Spleen (tissue), 11 donors: ENCODE measurements at regions not wholly inside any gene's neighbourhood (a gene's known extent, or its start where the extent isn't known, plus 50 kb on each side); places are given as distances from the start of the nearest gene placed in this dataset.

Source experiments
- DNase-seq: peaks from one replicate; pipeline ENCODE4 v3.0.0-alpha.2; 2020
- H3K27ac ChIP-seq, 8 donors: fragments of 200-600 bp; sonication (generic) in 7 of 8; 1 replicate in 4 of 8; 2 replicates in 4 of 8; pipeline versions ENCODE4 v1.5.0 to v1.8.0; 2016 to 2021; ENCODE audit warnings: inconsistent platforms in 4 of 8, mild to moderate bottlenecking in 4 of 8, moderate library complexity in 1 of 8
- H3K27me3 ChIP-seq, 7 donors: fragments of 200-600 bp; sonication (generic) in 6 of 7; replicated peaks in 1 of 7; 1 replicate in 4 of 7; 2 replicates in 3 of 7; pipeline versions ENCODE4 v1.5.0 to v1.8.0; 2016 to 2021; ENCODE audit warnings: inconsistent platforms in 3 of 7, mild to moderate bottlenecking in 1 of 7
- H3K36me3 ChIP-seq, 6 donors: fragments of 200-600 bp; sonication (generic) in 5 of 6; 1 replicate in 4 of 6; 2 replicates in 2 of 6; pipeline versions ENCODE4 v1.5.0 to v1.8.0; 2016 to 2021; ENCODE audit warnings: inconsistent platforms in 2 of 6
- H3K4me1 ChIP-seq, 6 donors: fragments of 200-600 bp; sonication (generic) in 5 of 6; 1 replicate in 3 of 6; 2 replicates in 3 of 6; pipeline versions ENCODE4 v1.5.0 to v1.8.0; 2016 to 2021; ENCODE audit warnings: inconsistent platforms in 3 of 6
- H3K4me3 ChIP-seq, 8 donors: fragments of 200-600 bp; sonication (generic) in 7 of 8; 1 replicate in 4 of 8; 2 replicates in 4 of 8; pipeline versions ENCODE4 v1.5.0 to v1.8.0; 2016 to 2021; ENCODE audit warnings: inconsistent platforms in 4 of 8, mild to moderate bottlenecking in 4 of 8, moderate library complexity in 2 of 8
- H3K9me3 ChIP-seq, 8 donors: fragments of 200-600 bp; sonication (generic) in 7 of 8; 1 replicate in 4 of 8; 2 replicates in 4 of 8; pipeline versions ENCODE4 v1.5.0 to v1.8.0; 2016 to 2021; ENCODE audit warnings: inconsistent platforms in 4 of 8
- POLR2A ChIP-seq, 3 donors: fragments of 450-650 bp; IDR thresholded peaks; one replicate each; pipeline ENCODE4 v1.5.1; 2017; ENCODE audit warnings: antibody characterized with exemption in 3 of 3, mild to moderate bottlenecking in 1 of 3
- POLR2AphosphoS5 ChIP-seq, 3 donors: sonication (generic); formaldehyde crosslinking; IDR thresholded peaks; one replicate each; pipeline ENCODE4 v1.5.1; 2017; ENCODE audit warnings: antibody characterized with exemption in 3 of 3
- WGBS, 5 donors: extraction: QIAGEN DNeasy Blood & Tissue Kit in 3 of 5; methylation state at CpG; one replicate each; pipeline versions ENCODE4 v1.1.5 to v1.1.7; 2013 to 2018; 5-methylcytosine and 5-hydroxymethylcytosine counted together
- intact Hi-C: fragments of 100-400 bp; cut with DNase I; formaldehyde crosslinking; loops from one replicate; pipeline ENCODE4 v1.15.0; 2023; ENCODE audit warnings: low total_unique reads
- TF ChIP-seq, protein P1 (sequence below), 11 experiments: fragments of 200-600 bp in 7 of 11; fragments of 450-650 bp in 4 of 11; sonication (generic) in 4 of 11; IDR thresholded peaks in 8 of 11; conservative IDR thresholded peaks in 3 of 11; 1 replicate in 7 of 11; 2 replicates in 4 of 11; pipeline versions ENCODE4 v1.4.0 to v1.8.0; 2016 to 2021; ENCODE audit warnings: antibody characterized with exemption in 11 of 11, inconsistent platforms in 4 of 11, mild to moderate bottlenecking in 1 of 11
- donor health status: healthy with polysubstance abuse.
- donor health status: DM: no; HTN: no; CAD: no; lungs with moderate emphysema.
- donor health status: DM: no; HTN: no; CAD: no.
- donor health status: Bipolar disorder and iron deficiency.
- donor health status: healthy.
- donor health status: DM: no; HTN: no; CAD: no.
- donor health status: DM: yes; HTN: yes; CAD: no.

DNA sequence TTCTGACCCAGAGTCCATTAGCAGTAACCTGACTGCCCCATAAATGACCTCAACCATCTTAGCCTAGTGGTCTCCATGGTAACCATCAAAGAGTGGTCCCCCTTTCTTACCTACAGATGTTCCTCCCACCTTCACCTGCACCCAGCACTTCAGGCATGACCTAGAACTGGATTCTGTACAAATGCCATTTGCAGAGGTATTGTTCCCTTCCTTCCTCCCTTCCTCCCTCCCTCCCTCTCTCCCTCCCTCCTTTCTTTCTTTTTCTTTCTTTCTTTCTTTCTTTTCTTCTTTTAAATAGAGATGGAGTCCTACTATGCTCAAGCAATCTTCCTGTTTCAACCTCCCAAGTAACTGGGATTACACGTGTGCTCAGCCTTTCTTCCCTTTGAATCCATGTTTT lies 114.6 kb upstream of the SLC1A4 start:
- intact Hi-C loops: loop anchor here (5.0 kb wide), 2 partner anchors 287 to 357 kb away; no protein-coding TSS in a partner anchor
- H3K4me1 ChIP-seq: peaks cover 0 to 17% (median 9%) of the 10 kb centered on the region in 6 donors
- no peaks in the 10 kb centered on the region for H3K9me3 ChIP-seq
- no peak for DNase-seq
- no peak for TF ChIP-seq POLR2AphosphoS5 (IDR thresholded peaks at IDR 0.05)
- TF ChIP-seq, protein P1, sequence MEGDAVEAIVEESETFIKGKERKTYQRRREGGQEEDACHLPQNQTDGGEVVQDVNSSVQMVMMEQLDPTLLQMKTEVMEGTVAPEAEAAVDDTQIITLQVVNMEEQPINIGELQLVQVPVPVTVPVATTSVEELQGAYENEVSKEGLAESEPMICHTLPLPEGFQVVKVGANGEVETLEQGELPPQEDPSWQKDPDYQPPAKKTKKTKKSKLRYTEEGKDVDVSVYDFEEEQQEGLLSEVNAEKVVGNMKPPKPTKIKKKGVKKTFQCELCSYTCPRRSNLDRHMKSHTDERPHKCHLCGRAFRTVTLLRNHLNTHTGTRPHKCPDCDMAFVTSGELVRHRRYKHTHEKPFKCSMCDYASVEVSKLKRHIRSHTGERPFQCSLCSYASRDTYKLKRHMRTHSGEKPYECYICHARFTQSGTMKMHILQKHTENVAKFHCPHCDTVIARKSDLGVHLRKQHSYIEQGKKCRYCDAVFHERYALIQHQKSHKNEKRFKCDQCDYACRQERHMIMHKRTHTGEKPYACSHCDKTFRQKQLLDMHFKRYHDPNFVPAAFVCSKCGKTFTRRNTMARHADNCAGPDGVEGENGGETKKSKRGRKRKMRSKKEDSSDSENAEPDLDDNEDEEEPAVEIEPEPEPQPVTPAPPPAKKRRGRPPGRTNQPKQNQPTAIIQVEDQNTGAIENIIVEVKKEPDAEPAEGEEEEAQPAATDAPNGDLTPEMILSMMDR (IDR thresholded peaks at IDR 0.05 in 8 of 11, conservative IDR thresholded peaks at IDR 0.05 in 3 of 11): no peak
- TF ChIP-seq POLR2A (IDR thresholded peaks at IDR 0.05): no peak
- H3K27ac ChIP-seq: no peak overlapping the region
- no peaks in the 10 kb centered on the region for H3K36me3 ChIP-seq
- H3K27me3 ChIP-seq: no peaks in the 10 kb centered on the region
- no peak overlapping the region for H3K4me3 ChIP-seq
- 87 to 100% (median 92%) methylated on average over 1 of the region's 1 CpG for WGBS, 5 donors

DNA sequence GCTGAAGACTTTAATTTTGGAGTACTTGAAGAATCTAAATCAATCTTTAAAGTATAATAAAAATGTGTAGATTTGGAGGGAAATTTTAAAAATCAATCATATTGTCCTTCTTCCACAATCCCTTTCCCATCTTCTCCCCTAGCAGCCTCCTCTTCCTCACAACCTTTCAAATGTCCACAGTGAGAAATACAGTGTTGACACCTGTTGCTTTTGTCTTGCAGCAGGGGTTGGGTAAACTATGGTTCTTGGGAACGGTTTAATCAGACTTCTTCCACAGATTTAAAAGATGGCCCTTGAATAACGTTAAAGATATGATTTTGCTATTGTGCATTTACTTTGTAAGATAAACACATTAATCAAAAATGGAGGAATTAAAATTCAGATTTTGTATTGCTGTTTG lies 113.8 kb upstream of the SLC1A4 start:
- no peak for DNase-seq
- Histone ChIP-seq H3K27ac (no peak overlapping the region), H3K36me3 (no peaks in the 10 kb centered on the region), H3K27me3 (no peaks in the 10 kb centered on the region), H3K9me3 (no peaks in the 10 kb centered on the region), H3K4me1 (peaks cover 0 to 17% (median 9%) of the 10 kb centered on the region in 6 donors), H3K4me3 (no peak overlapping the region)
- TF ChIP-seq POLR2AphosphoS5 (IDR thresholded peaks at IDR 0.05) (no peak), POLR2A (IDR thresholded peaks at IDR 0.05) (no peak)
- TF ChIP-seq, protein P1 (IDR thresholded peaks at IDR 0.05 in 8 of 11, conservative IDR thresholded peaks at IDR 0.05 in 3 of 11): no peak
- WGBS, 5 donors: 83 to 91% (median 85%) methylated on average over 2 of the region's 2 CpGs
- intact Hi-C loops: no loop called here

DNA sequence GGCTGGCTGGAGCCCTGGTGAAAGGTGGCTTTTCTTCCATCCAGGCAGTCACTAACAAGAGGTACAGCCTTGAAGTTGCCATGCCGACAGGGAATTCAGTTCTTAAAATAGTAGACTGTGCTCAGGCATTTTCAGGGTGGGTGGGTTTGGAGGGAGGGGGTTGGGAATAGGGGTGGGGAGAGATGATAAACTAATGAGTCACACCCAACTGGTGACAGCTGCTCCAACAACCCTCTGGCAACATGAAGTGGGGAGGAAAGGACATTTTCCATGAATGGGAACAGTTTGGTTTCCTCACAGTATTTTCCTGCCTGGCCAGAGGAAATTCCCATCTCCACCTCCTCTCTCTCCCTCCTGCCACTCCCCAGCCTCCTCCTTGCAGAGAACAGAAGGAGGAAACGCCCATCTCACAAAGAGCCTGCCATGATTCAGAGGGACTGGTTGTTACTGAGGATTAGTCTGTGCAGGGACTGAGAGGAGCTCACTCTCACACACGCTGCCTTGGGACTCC lies 113.0 kb upstream of the SLC1A4 start:
- Histone ChIP-seq H3K4me1 (peaks cover 0 to 17% (median 9%) of the 10 kb centered on the region in 6 donors), H3K9me3 (no peaks in the 10 kb centered on the region), H3K27ac (no peak overlapping the region), H3K27me3 (no peaks in the 10 kb centered on the region), H3K4me3 (no peak overlapping the region), H3K36me3 (no peaks in the 10 kb centered on the region)
- TF ChIP-seq, protein P1 (IDR thresholded peaks at IDR 0.05 in 8 of 11, conservative IDR thresholded peaks at IDR 0.05 in 3 of 11): no peak
- TF ChIP-seq POLR2A (IDR thresholded peaks at IDR 0.05) (no peak), POLR2AphosphoS5 (IDR thresholded peaks at IDR 0.05) (no peak)
- DNase-seq: no peak
- intact Hi-C loops: no loop called here
- WGBS, 5 donors: 50 to 78% (median 66%) methylated on average over 3 of the region's 3 CpGs

DNA sequence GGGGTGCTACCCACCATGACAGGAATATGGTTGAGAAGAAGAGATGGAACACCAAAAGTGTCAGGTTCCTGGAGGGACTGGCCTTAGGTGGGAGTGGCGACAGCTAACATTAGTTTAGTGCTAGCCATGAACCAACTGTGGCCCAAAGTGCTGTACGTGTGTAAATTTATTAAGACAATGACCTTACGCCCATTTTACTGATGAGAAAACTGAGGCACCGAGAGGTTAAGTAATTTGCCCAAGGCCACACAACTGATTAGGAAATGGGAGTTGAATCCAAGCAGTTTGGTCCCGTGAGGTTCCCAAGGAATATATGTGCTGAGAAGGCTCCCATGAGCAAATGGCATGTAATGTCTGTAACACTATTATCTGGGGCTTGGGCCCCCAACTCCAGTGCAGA lies 109.5 kb upstream of the SLC1A4 start:
- no peak for DNase-seq
- TF ChIP-seq, protein P1 (IDR thresholded peaks at IDR 0.05 in 8 of 11, conservative IDR thresholded peaks at IDR 0.05 in 3 of 11): no peak
- no peak for TF ChIP-seq POLR2A (IDR thresholded peaks at IDR 0.05)
- no peak for TF ChIP-seq POLR2AphosphoS5 (IDR thresholded peaks at IDR 0.05)
- Histone ChIP-seq H3K36me3 (no peaks in the 10 kb centered on the region), H3K9me3 (no peaks in the 10 kb centered on the region), H3K4me1 (peaks cover 0 to 7% (median 0%) of the 10 kb centered on the region in 6 donors), H3K4me3 (no peak overlapping the region), H3K27me3 (no peaks in the 10 kb centered on the region), H3K27ac (no peak overlapping the region)
- 86 to 94% (median 91%) methylated on average over 5 of the region's 5 CpGs for WGBS, 5 donors
- intact Hi-C loops: no loop called here
